NB4 (cell line): ENCODE measurements at regions not wholly inside any gene's neighbourhood (a gene's known extent, or its start where the extent isn't known, plus 50 kb on each side); places are given as distances from the start of the nearest gene placed in this dataset.

Experiments used
- DNase-seq: peaks from one replicate; pipeline ENCODE4 v3.0.0; 2010; ENCODE audit warnings: low read depth
- H3K4me3 ChIP-seq: one replicate; pipeline ENCODE4 v1.5.1; 2011; ENCODE audit warnings: mild to moderate bottlenecking, low read depth, low read length, moderate library complexity
- CTCF ChIP-seq: IDR thresholded peaks from one replicate; pipeline ENCODE4 v1.5.1; 2012; ENCODE audit warnings: low read depth, low read length
- MAX ChIP-seq: IDR thresholded peaks from 2 replicates; pipeline ENCODE4 v1.6.1; 2011; ENCODE audit warnings: low read depth, low read length
- MYC ChIP-seq: IDR thresholded peaks from 2 replicates; pipeline ENCODE4 v1.6.1; 2011; ENCODE audit warnings: low read depth, low read length
- POLR2A ChIP-seq: IDR thresholded peaks from 2 replicates; pipeline ENCODE4 v1.6.1; 2011; ENCODE audit warnings: mild to moderate bottlenecking; ENCODE audit not compliant: insufficient read length; ENCODE audit errors: extremely low read depth

- no peak overlapping the region for H3K4me3 ChIP-seq
- no peak for TF ChIP-seq CTCF
- TF ChIP-seq MYC = no peak
- TF ChIP-seq POLR2A = no peak
- no peak for TF ChIP-seq MAX
- no peak for DNase-seq
These were observed 106.9 kb upstream of the C14orf180 start for GRCh38 chr14:104472536-104473243.

GRCh38 chr14:104473244-104473565, 106.4 kb upstream of the C14orf180 start:
- TF ChIP-seq CTCF = no peak
- TF ChIP-seq MYC = no peak
- TF ChIP-seq MAX = no peak
- TF ChIP-seq POLR2A = no peak
- no peak for DNase-seq
- no peak overlapping the region for H3K4me3 ChIP-seq

- no peak for DNase-seq
- no peak overlapping the region for H3K4me3 ChIP-seq
- no peak for TF ChIP-seq MYC
- TF ChIP-seq CTCF = no peak
These were observed 105.7 kb upstream of the C14orf180 start for GRCh38 chr14:104473649-104474494.

- no peak for TF ChIP-seq POLR2A
- TF ChIP-seq CTCF = no peak
- no peak for TF ChIP-seq MYC
- TF ChIP-seq MAX = no peak
- DNase-seq = no peak
- no peak overlapping the region for H3K4me3 ChIP-seq
These were observed 104.9 kb upstream of the C14orf180 start for GRCh38 chr14:104474495-104475213.

GRCh38 chr14:104475256-104475655, 104.3 kb upstream of the C14orf180 start:
- no peak for DNase-seq
- H3K4me3 ChIP-seq = no peak overlapping the region
- TF ChIP-seq POLR2A = no peak
- TF ChIP-seq CTCF = no peak
- no peak for TF ChIP-seq MYC
- no peak for TF ChIP-seq MAX
